Loucy (cell line): ENCODE measurements at regions not wholly inside any gene's neighbourhood (a gene's known extent, or its start where the extent isn't known, plus 50 kb on each side); places are given as distances from the start of the nearest gene placed in this dataset.

ENCODE experiments used
- H2AFZ ChIP-seq: fragments of 200-600 bp; sonication (generic); 2 replicates; pipeline ENCODE4 v1.6.0; 2016; ENCODE audit warnings: antibody characterized with exemption, mild to moderate bottlenecking, low read length, moderate library complexity
- H3F3A ChIP-seq: fragments of 200-600 bp; 2 replicates; pipeline ENCODE4 v1.6.0; 2016; ENCODE audit warnings: antibody characterized with exemption, low read depth, mild to moderate bottlenecking
- H3K27me3 ChIP-seq: fragments of 200-600 bp; sonication (generic); 2 replicates; pipeline ENCODE4 v1.6.1; 2014; ENCODE audit warnings: low read length, mild to moderate bottlenecking; ENCODE audit not compliant: insufficient read depth, poor library complexity, severe bottlenecking
- H3K36me3 ChIP-seq: fragments of 200-600 bp; sonication (generic); 2 replicates; pipeline ENCODE4 v1.6.1; 2016; ENCODE audit warnings: low read length; ENCODE audit not compliant: insufficient read depth
- H3K4me1 ChIP-seq: fragments of 200-600 bp; sonication (generic); 2 replicates; pipeline ENCODE4 v1.5.1; 2014; ENCODE audit warnings: low read length, mild to moderate bottlenecking; ENCODE audit not compliant: insufficient read depth, poor library complexity, severe bottlenecking
- H3K4me2 ChIP-seq: fragments of 200-600 bp; sonication (generic); 2 replicates; pipeline ENCODE4 v1.6.0; 2014; ENCODE audit warnings: antibody characterized with exemption, low read length, low read depth, mild to moderate bottlenecking; ENCODE audit not compliant: poor library complexity, severe bottlenecking
- H3K4me3 ChIP-seq: fragments of 200-600 bp; sonication (generic); 2 replicates; pipeline ENCODE4 v1.5.1; 2014; ENCODE audit warnings: low read length, mild to moderate bottlenecking, mixed read lengths; ENCODE audit not compliant: poor library complexity, severe bottlenecking
- H3K79me2 ChIP-seq: fragments of 200-600 bp; sonication (generic); 2 replicates; pipeline ENCODE4 v1.6.1; 2014; ENCODE audit warnings: low read length; ENCODE audit not compliant: insufficient read depth
- H3K9ac ChIP-seq: fragments of 200-600 bp; sonication (generic); 2 replicates; pipeline ENCODE4 v1.6.0; 2014; ENCODE audit warnings: mild to moderate bottlenecking, low read depth, low read length, moderate library complexity; ENCODE audit not compliant: poor library complexity, severe bottlenecking
- H3K9me2 ChIP-seq: fragments of 200-600 bp; sonication (generic); replicated peaks from 2 replicates; pipeline ENCODE4 v1.6.1; 2016; ENCODE audit warnings: low read depth, low read length, mixed read lengths
- H3K9me3 ChIP-seq: fragments of 200-600 bp; sonication (generic); 2 replicates; pipeline ENCODE4 v1.6.1; 2014; ENCODE audit warnings: mild to moderate bottlenecking, antibody characterized with exemption, low read length, low read depth; ENCODE audit not compliant: insufficient read depth
- H4K20me1 ChIP-seq: fragments of 200-600 bp; sonication (generic); 2 replicates; pipeline ENCODE4 v1.6.0; 2014; ENCODE audit warnings: antibody characterized with exemption, low read length, mild to moderate bottlenecking; ENCODE audit not compliant: insufficient read depth, poor library complexity, severe bottlenecking
- CTCF ChIP-seq: fragments of 200-600 bp; sonication (generic); conservative IDR thresholded peaks from 2 replicates; pipeline ENCODE4 v1.5.1; 2014; ENCODE audit warnings: mild to moderate bottlenecking, antibody characterized with exemption, low read length
- EZH2phosphoT487 ChIP-seq: fragments of 200-600 bp; IDR thresholded peaks from 2 replicates; pipeline ENCODE4 v1.6.1; 2018; ENCODE audit warnings: antibody characterized with exemption, mild to moderate bottlenecking, moderate library complexity, borderline replicate concordance

- Histone ChIP-seq H3K4me2 (no peak overlapping the region), H3K36me3 (no peaks in the 10 kb centered on the region), H2AFZ (no peak overlapping the region), H3K9me3 (no peaks in the 10 kb centered on the region), H3K4me1 (no peaks in the 10 kb centered on the region), H3K4me3 (no peak overlapping the region), H3F3A (no peaks in the 10 kb centered on the region), H3K9ac (no peak overlapping the region), H3K27me3 (no peaks in the 10 kb centered on the region), H3K79me2 (no peaks in the 10 kb centered on the region), H4K20me1 (no peaks in the 10 kb centered on the region), H3K9me2 (no peaks in the 10 kb centered on the region)
- TF ChIP-seq CTCF (no peak), EZH2phosphoT487 (no peak)
These were observed 481.8 kb downstream of the MTRR start for GRCh38 chr5:8350644-8351339.

DNA sequence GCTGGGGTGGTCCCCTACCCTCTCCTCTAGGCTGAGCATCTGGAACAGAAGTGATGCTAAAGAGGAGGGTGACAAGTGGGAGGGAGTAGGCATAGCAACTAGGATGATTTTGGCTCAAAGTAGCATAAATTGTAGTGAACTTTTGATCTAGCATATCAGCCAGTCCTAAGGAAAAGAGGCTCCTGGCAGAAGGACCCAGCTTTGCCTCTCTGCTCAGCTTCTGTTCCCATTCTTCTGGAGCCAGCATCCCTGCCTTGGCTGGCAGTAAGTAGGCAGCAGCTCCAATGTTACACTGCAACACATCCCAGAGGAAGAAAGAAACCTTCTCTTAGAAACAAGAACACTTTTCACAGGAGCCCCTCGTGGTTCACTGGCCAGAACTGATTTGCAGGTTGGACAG lies 487.0 kb downstream of the MTRR start:
- no peak overlapping the region for H2AFZ ChIP-seq
- H3K4me3 ChIP-seq: no peak overlapping the region
- H3K9me2 ChIP-seq: no peaks in the 10 kb centered on the region
- TF ChIP-seq CTCF (no peak), EZH2phosphoT487 (no peak)
- no peaks in the 10 kb centered on the region for H3K36me3 ChIP-seq
- H3K9me3 ChIP-seq: no peaks in the 10 kb centered on the region
- no peak overlapping the region for H3K9ac ChIP-seq
- no peaks in the 10 kb centered on the region for H4K20me1 ChIP-seq
- H3K4me2 ChIP-seq: no peak overlapping the region
- H3K4me1 ChIP-seq: no peaks in the 10 kb centered on the region
- no peaks in the 10 kb centered on the region for H3F3A ChIP-seq
- H3K79me2 ChIP-seq: no peaks in the 10 kb centered on the region
- no peaks in the 10 kb centered on the region for H3K27me3 ChIP-seq

DNA sequence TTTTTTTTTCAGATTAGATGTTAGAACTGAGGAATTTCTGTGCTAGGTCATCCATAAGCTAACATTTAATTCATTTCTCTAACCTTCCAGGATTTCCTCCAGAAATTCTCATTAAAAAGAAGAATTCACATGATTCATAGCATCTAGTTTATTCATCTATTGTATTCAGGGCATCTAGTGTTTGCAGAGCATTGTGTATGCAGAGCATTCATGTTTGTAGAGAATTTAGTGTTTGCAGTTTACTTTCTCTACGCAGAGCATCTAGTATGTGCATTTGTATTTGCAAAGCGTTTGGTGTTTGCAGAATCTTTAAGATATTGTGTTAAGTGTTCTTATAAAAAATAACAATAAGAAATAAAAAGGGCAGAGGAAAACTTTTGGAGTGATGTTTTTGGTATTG lies 491.1 kb downstream of the MTRR start:
- Histone ChIP-seq H3K4me2 (no peak overlapping the region), H3K9me3 (no peaks in the 10 kb centered on the region), H3F3A (no peaks in the 10 kb centered on the region), H3K9me2 (no peaks in the 10 kb centered on the region), H3K4me3 (no peak overlapping the region), H3K36me3 (no peaks in the 10 kb centered on the region), H3K27me3 (no peaks in the 10 kb centered on the region), H3K79me2 (no peaks in the 10 kb centered on the region), H2AFZ (no peak overlapping the region), H4K20me1 (no peaks in the 10 kb centered on the region), H3K4me1 (no peaks in the 10 kb centered on the region), H3K9ac (no peak overlapping the region)
- no peak for TF ChIP-seq EZH2phosphoT487
- TF ChIP-seq CTCF: no peak
